GM18907 (cell line): ENCODE measurements at regions not wholly inside any gene's neighbourhood (a gene's known extent, or its start where the extent isn't known, plus 50 kb on each side); places are given as distances from the start of the nearest gene placed in this dataset.
"Not testable (repeated sequence)": the region's sequence is repeated elsewhere in the genome, so short reads cannot be mapped to it uniquely, and the experiment has no call there.

ENCODE experiments used
- ATAC-seq: cut with Tn5 transposase; IDR thresholded peaks from one replicate; pipeline ENCODE4 v1.9.1; 2021; ENCODE audit warnings: mild to moderate bottlenecking, moderate library complexity; ENCODE audit not compliant: unreplicated experiment

DNA sequence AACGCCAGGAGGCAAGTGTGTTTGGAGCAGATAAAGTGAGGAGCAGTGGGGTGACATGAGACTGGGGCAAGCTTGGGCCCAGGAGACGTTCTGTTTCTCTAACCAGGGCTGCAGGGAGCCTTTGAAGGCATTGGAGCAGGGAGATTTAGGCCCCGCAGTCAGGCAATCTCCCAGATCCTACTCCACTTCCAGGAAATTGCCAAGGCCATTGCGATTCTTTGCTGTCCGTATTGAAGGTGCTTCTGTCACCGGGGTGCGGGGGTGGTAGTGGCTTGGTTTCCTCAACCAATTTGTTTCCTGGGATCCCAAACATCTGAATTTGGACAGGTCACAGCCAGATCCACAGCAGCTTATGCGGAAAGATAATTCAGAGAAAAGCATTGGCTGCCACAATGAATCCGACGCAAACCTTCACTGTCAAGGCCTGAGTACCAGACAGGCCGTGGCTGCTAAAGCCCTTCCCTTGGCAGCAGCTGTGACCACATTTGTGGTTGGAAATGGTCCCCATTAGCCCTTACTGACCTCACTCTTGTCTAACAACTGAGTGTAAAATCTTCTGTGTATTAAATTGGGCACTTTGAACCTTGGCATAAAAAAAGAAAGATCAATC lies 385.6 kb downstream of the PTPRU start:
- no peak for ATAC-seq

DNA sequence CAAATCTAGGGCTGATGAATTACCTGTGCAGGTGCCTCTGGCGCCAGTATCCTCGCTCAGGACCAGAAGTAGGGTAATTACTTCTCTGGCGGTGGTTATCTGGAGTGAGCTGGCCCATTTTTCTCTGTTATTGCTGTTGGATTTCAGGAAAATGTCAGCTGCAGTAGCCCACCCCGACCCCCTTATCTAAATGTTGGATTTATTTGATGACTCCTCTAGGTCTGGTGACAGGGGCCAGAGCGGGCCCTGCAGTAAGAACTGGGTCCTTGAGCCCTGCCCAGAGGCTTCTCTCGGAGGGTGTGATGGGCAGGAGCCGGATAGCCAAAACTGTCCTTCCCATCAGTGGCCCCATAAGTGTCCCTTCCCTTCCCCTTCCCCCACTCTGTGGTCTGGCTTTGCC lies 384.3 kb downstream of the PTPRU start:
- no peak for ATAC-seq

- ATAC-seq = no peak
These were observed 370.9 kb downstream of the PTPRU start for GRCh38 chr1:29607236-29607635.

- not testable (repeated sequence) for ATAC-seq
These were observed 368.5 kb downstream of the PTPRU start for GRCh38 chr1:29604796-29605195.

GRCh38 chr1:29603622-29604021 lies 367.3 kb downstream of the PTPRU start:
- no peak for ATAC-seq

GRCh38 chr1:29602203-29602602 lies 365.9 kb downstream of the PTPRU start:
- ATAC-seq = no peak

GRCh38 chr1:29601021-29601420 lies 364.7 kb downstream of the PTPRU start:
- no peak for ATAC-seq

DNA sequence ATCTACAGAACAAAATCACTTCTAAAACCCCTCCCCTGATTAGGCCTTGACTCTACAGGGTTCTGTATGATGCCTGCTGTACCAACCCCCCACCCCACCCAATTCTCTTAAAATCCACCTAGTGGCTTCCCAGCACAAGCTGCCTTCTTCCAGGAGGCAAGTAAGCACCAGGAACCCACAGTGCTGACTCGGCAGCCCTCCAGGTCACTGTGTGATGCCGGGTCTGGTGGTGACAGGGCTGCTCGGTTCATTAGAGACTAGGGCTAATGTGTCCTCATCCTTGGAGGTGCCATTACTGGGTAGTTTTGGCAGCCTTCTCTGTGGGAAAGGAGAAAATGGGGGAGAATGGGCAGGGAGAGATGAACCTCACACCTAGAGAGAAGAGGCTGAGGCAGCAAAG lies 363.5 kb downstream of the PTPRU start:
- no peak for ATAC-seq

- ATAC-seq = no peak
These were observed 362.7 kb downstream of the PTPRU start for GRCh38 chr1:29599071-29599470.

GRCh38 chr1:29597861-29598260 lies 361.5 kb downstream of the PTPRU start:
- no peak for ATAC-seq

DNA sequence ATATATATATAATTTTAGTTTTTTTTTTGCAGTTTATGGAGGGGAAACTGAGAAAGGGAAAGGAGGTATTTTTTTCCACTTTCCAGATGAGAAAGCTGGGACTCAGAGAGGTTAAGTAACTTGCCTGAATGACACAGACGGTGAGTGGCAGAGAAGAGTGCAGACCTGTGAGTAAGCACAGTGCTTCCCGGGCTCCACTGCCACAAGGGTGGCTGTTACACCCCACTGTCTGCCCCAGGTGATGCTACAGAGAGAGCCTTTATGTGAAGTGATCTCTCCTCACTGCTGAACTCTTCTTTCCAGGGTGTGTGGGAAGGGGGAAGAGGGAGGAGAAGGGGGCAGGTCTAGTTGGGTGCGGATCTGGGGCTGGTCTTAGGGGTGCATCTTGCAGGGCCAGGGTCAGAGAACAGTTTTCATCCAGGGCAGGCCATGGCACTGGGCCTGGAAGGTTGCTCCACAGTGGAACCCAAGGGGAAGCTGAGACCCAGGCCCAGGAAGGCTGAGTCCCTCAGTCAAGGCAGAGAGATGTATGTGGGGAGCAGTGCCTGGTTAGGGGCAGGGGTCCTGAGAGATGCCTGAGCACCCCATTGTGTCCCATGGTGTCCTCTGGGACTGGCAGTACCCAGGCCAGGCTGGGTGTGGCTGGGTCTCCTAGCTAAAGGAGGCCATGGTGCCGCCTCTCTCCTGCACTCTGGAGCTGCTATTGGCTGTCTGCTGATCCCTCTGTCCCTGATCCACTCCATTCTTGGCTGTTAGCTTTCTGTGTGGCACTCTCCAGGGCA lies 357.5 kb downstream of the PTPRU start:
- ATAC-seq = no peak

DNA sequence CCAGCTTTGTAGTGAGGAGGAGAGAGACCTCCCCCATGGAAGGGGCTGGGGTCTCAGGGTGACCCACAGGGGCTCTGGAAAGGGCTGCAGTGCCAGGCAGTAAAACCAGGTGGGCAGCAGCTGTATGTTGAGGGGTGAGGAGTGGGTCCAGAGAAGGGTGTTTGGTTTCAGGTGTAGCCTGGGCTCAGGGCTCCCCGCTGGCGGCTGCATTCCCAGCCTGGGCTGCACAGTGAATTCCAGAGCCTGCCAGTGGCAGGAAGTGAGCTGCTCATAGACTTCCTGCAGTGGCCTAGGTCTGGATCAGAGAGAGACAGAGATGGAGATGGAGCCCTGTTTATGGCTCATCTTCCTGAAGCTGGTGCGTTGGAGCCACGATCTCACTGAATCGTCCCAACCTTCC lies 356.4 kb downstream of the PTPRU start:
- no peak for ATAC-seq

GRCh38 chr1:29592261-29592615 lies 355.9 kb downstream of the PTPRU start:
- ATAC-seq = no peak

DNA sequence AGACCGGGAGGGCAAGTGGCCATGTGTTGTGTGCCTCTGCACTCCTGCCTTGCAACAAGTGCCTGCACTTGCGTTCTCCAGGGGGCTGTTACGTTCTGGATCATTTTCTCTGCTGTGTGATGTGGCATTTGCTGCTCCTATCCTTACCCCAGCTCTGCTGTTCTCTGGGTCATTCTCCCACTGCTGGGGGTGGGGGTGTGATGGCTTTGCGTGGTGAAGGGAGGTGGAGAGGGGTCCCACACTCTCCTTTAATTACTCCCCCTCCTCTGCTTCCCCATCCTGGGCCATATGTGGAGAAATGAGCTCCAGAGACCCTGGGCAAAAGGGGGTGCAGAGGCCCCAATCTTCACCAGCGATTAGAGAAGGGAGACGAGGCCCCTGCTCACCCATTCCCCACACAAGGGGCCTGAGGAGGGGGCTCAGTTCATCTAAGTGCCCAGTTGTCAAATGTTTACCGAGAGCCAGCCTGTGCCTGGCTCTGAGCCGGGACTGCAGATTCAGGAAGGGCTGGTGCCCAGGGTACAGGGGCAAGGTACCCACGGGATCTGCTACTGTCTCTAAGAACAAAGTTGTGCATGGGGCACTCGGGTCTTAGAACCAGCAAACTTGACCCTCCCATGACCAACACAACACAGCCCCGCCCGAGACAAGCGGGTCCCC lies 355.4 kb downstream of the PTPRU start:
- ATAC-seq = no peak

- no peak for ATAC-seq
These were observed 354.6 kb downstream of the PTPRU start for GRCh38 chr1:29590583-29591565.

DNA sequence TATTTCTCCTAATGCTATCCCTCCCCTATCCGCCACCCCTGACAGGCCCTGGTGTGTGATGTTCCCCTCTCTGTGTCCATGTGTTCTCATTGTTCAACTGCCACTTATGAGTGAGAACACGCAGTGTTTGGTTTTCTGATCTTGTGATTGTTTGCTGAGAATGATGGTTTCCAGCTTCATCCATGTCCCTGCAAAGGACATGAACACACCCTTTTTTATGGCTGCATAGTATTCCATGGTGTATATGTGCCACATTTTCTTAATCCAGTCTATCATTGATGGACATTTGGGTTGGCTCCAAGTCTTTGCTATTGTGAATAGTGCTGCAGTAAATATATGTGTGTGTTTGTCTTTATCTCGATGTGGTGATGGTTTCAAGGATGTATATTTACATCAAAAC lies 353.4 kb downstream of the PTPRU start:
- ATAC-seq = not testable (repeated sequence)

DNA sequence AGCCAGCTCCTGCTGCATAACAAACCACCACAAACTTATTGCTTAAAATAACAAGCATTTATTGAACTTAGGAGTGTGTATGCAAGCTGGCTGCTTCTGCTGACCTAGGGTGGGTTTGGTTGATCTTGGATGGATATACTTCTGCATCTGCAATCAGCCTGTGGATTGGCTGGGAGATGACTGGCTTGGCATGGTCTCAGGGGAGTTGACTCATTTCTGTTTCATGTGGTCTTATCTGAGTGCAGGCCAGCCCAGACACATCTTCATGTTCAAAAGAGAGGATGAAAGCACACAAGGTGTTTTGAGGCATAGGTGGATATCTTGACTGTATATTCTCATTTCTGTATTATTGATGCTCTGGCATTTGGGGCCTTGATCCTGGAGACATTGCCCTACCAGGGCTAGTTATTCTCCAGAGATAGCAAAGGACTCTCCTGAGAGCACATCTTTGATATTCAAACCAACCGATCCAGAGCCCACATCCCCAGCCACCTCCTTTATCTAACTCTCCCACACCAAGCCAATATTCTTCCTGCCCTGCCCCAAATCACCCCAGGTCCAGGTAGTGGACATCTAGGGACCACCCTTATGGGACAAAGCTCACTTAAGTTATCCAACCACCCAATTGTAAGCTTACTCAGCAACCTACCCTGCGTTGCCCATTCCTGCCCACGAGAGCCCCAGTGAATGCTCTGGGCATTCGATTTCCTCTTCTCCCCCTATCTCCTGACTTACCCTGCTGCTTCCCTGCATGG lies 350.8 kb downstream of the PTPRU start:
- no peak for ATAC-seq

DNA sequence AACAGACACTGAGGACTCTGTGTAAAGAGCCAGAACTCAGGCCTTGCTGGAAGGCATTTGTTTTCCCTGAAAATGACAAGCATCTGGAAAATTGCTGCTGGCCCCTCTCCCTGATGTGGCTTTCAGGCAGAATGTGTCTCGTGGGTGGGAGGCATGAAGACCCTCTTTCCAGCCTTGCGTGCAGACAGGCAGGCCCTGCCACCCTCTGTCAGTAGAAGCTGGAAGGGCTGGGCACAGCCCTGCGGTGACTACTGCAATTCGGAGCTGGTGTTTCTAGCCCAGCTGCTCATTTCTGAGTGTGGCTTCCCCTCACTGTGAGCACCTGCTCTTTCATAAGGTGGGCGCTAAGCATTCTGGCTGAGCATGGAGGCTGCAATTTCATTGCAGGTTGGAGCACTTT lies 349.9 kb downstream of the PTPRU start:
- ATAC-seq = no peak

DNA sequence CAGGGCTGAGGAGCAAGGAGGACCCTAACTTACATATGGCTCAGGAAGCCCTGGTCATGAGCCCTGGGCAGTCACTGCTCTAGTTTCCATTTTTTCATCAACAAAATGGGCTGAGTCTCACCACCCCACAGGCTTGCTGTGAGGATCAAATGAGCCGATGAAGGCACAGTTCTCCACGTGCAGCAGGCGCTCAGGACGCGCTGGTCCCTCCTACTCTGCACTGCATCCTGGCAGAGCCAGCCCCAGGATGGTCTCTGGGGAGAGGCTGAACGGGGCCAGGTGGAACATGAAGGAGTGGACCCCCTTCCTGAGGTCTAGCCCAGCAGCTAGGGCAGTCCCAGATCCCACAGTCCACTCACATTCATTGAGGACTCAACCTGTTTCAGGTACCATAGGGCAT lies 349.3 kb downstream of the PTPRU start:
- ATAC-seq = no peak

GRCh38 chr1:29585201-29585600 lies 348.9 kb downstream of the PTPRU start:
- no peak for ATAC-seq
